HG03045 (cell line): ENCODE measurements at regions not wholly inside any gene's neighbourhood (a gene's known extent, or its start where the extent isn't known, plus 50 kb on each side); places are given as distances from the start of the nearest gene placed in this dataset.
"Not testable (repeated sequence)": the region's sequence is repeated elsewhere in the genome, so short reads cannot be mapped to it uniquely, and the experiment has no call there.

ENCODE experiments used
- ATAC-seq: cut with Tn5 transposase; IDR thresholded peaks from one replicate; pipeline ENCODE4 v1.9.1; 2021; ENCODE audit warnings: mild to moderate bottlenecking, moderate library complexity; ENCODE audit not compliant: unreplicated experiment

DNA sequence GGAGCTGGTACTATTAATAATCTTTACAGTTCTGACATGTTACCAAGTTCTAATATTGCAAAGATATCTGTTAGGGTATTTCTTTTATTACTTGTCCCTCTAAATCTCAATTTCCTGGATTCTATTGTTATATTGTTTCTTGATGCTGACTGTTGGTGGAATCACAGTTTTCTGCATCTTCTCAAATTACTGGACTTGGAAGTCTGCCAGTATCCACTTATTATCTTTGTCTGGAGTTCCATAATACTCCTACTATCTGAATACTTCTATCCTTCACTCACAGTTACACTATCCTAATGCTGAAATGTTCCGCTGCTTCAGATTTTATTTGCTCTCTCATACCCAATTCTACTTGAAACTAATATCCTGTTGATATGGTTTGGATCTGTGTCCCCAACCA, 1985.7 kb upstream of the PRR20A start:
- no peak for ATAC-seq

DNA sequence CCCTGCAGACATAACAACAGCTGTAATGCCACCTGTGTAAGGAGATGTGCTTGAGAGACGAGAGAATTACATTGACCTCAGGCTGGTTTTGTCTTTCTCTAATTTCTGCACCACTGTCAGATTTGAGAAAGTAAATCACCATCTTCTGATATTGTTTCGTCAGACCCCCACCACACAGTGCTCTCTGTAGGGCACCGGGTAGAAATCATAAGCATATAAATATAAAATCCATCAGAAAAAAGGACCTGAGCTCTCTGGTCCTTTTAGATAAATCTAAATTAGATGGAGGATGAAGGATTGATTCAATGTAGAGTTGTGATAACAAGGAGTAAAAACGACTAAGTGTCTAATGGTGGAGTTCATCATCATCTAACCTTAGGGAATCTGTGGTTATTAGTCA, 1981.0 kb upstream of the PRR20A start:
- ATAC-seq, result no peak

GRCh38 chr13:55160867-55161266, 1979.9 kb upstream of the PRR20A start:
- ATAC-seq, result no peak

- not testable (repeated sequence) for ATAC-seq
Measured at GRCh38 chr13:55178582-55178981, 1962.1 kb upstream of the PRR20A start.

DNA sequence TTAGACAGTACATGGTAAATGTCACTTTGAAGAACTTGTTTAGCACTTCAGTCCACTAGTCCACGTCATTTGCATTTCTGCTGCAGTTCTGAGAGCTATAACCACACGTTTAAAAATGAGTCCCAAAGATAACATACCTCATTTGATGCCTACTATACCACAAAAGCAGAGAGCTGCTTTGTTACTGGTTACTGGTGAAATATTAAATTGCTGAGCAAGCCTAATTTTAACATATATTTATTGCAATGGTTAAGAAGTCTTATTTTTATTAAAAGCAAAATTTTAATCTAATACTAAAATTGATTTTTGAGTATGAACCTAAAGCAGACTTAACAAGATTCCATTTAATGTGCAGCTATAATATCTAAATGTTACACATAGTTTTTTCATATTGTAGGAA, 1949.7 kb upstream of the PRR20A start:
- ATAC-seq, result no peak

DNA sequence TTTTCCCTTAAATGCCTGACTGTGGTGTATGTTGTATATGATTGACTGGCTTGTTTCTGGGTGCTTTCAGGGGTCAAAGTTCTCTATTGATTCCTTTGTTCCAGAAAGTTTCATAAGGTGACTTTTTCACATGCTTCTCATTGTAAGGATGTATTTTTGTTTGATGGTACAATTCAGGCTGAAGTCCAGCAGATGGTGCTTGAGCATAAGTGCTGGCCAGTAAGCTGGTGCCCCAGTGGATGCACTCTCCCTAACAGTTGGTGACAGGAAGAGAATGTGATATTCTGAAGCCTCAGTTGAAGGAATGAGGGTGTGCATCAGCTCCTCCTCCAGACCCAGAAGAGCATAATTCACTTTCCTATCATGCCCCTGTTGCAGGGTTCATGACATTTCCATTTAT, 1941.6 kb upstream of the PRR20A start:
- no peak for ATAC-seq

DNA sequence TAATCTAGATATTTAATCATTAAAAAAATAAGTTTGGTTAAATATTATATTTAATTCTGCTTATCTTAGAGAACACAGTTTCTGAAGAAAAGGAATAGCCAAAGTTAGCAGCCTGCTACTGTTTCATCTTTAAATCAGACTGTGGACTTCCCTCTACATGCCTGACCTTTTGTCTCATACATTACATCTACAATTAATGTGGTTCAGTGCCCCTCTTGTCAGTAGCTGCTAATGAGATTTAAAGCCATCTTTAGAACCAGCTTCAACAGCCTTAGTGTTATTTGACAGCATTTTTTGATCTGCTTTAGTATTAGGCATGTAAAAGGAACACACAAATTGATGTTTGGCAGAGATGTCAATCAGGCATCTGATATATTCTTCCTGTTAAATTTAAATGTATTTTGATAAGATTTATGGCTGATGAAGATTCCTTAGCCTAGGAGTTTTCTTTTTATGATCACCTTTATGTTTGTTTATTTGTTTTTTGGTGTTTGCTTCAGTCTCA, 1925.8 kb upstream of the PRR20A start:
- ATAC-seq, result no peak

GRCh38 chr13:55219538-55219937, 1921.2 kb upstream of the PRR20A start:
- ATAC-seq, result no peak

DNA sequence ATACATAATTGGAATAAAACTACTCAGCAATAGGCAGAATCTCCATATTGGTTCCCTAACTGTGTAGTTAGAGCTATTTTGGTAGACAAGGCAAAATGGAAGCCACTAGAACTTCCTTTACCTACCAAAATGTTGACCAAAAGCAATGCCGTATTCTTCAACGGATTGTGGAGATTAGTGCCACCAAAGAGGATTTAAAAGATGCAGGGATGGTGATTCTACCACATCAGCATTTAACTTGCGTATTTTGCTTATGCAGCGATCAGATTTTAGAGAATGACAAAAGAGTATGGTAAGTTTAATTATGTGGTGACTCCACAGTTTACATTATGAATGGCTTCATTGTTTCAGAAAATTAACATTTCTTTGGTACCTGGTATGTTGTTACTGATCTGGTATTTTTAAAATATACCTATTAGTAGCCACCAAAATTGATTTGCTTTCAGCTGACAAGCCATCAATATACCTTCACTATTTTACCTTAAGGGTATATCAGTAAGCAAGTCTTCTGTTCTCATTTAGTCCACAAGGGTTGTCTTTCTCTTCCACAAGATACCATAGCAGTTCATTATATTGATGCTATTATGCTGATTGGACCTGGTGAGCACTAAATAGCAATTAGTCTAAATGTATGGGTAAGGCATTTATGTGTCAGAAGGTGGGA, 1910.7 kb upstream of the PRR20A start:
- no peak for ATAC-seq

- ATAC-seq, result no peak
Measured at GRCh38 chr13:55230570-55230908, 1910.2 kb upstream of the PRR20A start.

DNA sequence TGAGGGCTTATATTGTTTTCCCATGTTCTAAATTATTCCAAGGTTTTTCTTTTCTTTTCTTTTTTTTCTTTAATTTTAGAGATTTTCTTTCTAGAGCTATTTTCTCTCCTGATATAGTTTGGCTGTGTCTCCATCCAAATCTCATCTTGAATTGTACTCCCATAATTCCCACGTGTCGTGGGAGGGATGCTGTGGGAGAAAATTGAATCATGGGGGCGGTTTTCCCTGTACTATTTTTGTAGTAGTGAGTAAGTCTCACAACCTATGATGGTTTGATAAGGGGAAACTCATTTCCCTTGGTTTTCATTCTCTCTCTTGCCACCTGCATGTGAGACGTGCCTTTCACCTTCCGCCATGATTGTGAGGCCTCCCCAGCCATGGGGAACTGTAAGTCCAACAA, 1906.4 kb upstream of the PRR20A start:
- no peak for ATAC-seq

GRCh38 chr13:55245005-55245644, 1895.6 kb upstream of the PRR20A start:
- ATAC-seq, result no peak

DNA sequence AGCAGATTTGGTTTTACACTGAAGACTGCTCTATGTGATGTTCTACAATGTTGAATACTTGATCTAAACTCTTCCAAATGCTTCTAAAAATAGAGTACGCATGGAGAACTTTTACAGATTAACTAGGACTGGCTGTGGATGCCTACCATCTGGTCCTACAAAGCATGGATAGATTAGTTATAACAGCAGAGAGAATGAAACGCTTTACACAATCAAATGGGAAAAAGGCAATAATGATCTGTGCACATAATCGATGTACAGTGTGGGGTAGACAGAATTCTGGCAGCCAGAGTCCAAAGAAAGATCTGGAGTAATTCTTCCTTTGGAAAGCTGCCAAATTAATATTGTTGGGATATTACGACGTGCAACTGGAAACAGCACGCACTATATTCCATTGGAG, 1885.5 kb upstream of the PRR20A start:
- ATAC-seq, result no peak

GRCh38 chr13:55263045-55263444, 1877.7 kb upstream of the PRR20A start:
- no peak for ATAC-seq

GRCh38 chr13:55266644-55267043, 1874.1 kb upstream of the PRR20A start:
- ATAC-seq, result no peak

- ATAC-seq, result no peak
Measured at GRCh38 chr13:55298201-55298600, 1842.5 kb upstream of the PRR20A start.

DNA sequence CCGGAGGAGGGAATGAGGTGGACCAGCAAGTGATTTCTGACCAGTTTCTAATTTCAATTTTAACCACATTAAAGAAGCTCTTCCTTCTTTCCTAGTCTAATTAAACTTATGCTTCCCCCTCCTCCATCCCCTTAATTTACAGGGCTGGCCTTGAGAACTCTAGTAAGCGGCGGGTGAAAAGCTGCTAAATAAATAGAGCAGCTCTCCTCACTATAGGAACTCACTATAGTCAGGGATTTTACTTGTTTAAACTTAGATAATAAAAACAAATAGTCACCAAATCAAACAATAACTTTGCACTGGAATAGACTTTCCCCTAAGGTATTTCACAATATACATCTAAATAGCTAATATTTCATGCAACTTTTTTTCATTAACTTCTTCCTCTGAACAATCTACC, 1838.2 kb upstream of the PRR20A start:
- ATAC-seq, result no peak

GRCh38 chr13:55307909-55308308, 1832.8 kb upstream of the PRR20A start:
- ATAC-seq, result no peak

GRCh38 chr13:55341891-55342290, 1798.8 kb upstream of the PRR20A start:
- no peak for ATAC-seq

- no peak for ATAC-seq
Measured at GRCh38 chr13:55345224-55345623, 1795.5 kb upstream of the PRR20A start.

GRCh38 chr13:55347528-55347927, 1793.2 kb upstream of the PRR20A start:
- no peak for ATAC-seq

DNA sequence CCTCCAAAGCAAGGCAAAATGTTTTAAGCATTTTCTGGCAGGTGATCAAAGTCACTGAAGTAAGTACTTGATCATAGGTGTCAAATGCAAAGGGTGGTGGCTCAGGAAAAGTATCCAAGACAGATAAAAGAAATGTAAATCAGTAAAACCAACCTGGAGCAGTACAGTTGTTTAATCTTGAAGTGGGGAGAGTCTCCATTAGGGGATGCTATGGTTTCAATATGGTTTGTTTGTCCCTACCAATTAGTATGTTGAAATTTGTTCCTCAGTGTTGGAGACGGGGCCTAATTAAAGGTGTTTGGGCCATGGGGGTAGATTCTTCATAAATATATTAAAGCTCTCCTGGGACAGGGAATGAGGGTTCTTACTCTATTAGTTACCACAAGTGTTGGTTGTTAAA, 1781.7 kb upstream of the PRR20A start:
- no peak for ATAC-seq

DNA sequence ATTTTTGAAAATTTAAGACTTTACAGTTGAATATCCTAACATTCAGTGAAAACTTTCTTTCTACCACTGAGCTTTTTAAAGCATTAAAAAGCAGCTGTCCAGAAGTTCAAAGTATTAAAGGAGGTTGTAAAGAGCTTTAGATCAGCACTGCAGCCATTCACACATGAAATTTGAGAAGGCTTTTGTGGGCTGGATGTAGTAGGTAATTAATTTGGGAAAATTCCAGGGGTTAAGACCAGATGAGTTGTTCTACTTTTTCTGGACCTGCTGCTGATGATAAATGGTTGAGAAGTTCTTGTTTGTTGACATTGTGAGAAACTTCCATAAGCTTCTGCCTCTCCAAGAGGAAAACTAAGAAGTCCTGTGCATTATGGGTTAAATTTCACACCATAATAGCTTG, 1779.6 kb upstream of the PRR20A start:
- no peak for ATAC-seq
